ENCODE measurements at regions not wholly inside any gene's neighbourhood (a gene's known extent, or its start where the extent isn't known, plus 50 kb on each side); places are given as distances from the start of the nearest gene placed in this dataset.

DNA sequence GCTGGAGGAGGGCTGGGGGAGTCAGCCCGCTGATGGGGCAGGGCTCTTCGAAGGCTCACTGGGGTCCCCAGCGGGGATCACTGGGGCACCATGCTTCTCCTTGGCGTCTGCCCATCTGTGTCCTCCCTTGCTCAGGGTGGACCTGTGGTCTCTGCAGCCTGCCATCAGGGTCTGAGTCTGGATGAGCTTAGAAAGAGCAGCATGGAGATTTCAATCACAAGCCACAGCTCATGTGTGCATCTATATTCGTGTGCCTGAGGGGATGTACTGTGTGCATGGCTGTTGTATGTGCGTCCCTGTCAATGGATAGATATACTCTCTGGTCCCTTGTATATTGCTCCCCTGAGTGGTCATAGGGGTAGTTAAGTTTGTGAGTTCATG, 126.6 kb upstream of the SDK2 start:
- peak overlapping the region; percentile 68 for H3K27ac ChIP-seq
- no peaks in the 10 kb centered on the region for H3K36me3 ChIP-seq
- no peaks in the 10 kb centered on the region for H3K9me3 ChIP-seq (ENCODE audit: severe bottlenecking)
- DNase-seq, result no peak
- no peak overlapping the region for H3K4me3 ChIP-seq (ENCODE audit: low read depth, low read length)
- no peak for TF ChIP-seq CTCF (IDR thresholded peaks at IDR 0.05; ENCODE audit: low read depth, low read length)
- H3K27me3 ChIP-seq (ENCODE audit: insufficient read depth, low read depth, severe bottlenecking), result no peaks in the 10 kb centered on the region

- H3K27me3 ChIP-seq (ENCODE audit: insufficient read depth, low read depth, severe bottlenecking), result no peaks in the 10 kb centered on the region
- peaks cover 8% of the 10 kb centered on the region for H3K9me3 ChIP-seq (ENCODE audit: severe bottlenecking)
- no peak; the same call in 1 of the 2 replicates for TF ChIP-seq CTCF (IDR thresholded peaks at IDR 0.05; ENCODE audit: low read depth, low read length)
- DNase-seq, result peak; percentile 76
- no peaks in the 10 kb centered on the region for H3K36me3 ChIP-seq
- peak overlapping the region; percentile 63 for H3K27ac ChIP-seq
- H3K4me3 ChIP-seq (ENCODE audit: low read depth, low read length), result no peak overlapping the region
Observed at GRCh38 chr17:73772107-73772705, 128.0 kb upstream of the SDK2 start.

GRCh38 chr17:73773702-73774101, 129.5 kb upstream of the SDK2 start:
- TF ChIP-seq CTCF (IDR thresholded peaks at IDR 0.05; ENCODE audit: low read depth, low read length), result no peak
- no peaks in the 10 kb centered on the region for H3K27me3 ChIP-seq (ENCODE audit: insufficient read depth, low read depth, severe bottlenecking)
- H3K36me3 ChIP-seq, result no peaks in the 10 kb centered on the region
- peaks cover 9% of the 10 kb centered on the region for H3K9me3 ChIP-seq (ENCODE audit: severe bottlenecking)
- H3K4me3 ChIP-seq (ENCODE audit: low read depth, low read length), result no peak overlapping the region
- H3K27ac ChIP-seq, result no peak overlapping the region
- no peak for DNase-seq

- H3K27ac ChIP-seq, result no peak overlapping the region
- no peak for TF ChIP-seq CTCF (IDR thresholded peaks at IDR 0.05; ENCODE audit: low read depth, low read length)
- peaks cover 13% of the 10 kb centered on the region for H3K9me3 ChIP-seq (ENCODE audit: severe bottlenecking)
- no peaks in the 10 kb centered on the region for H3K36me3 ChIP-seq
- DNase-seq, result no peak
- H3K27me3 ChIP-seq (ENCODE audit: insufficient read depth, low read depth, severe bottlenecking), result no peaks in the 10 kb centered on the region
- 0 out of 2 replicates have a peak overlapping the region, but pooled peaks have one; percentile 3 for H3K4me3 ChIP-seq (ENCODE audit: low read depth, low read length)
Observed at GRCh38 chr17:73774852-73775251, 130.6 kb upstream of the SDK2 start.

DNA sequence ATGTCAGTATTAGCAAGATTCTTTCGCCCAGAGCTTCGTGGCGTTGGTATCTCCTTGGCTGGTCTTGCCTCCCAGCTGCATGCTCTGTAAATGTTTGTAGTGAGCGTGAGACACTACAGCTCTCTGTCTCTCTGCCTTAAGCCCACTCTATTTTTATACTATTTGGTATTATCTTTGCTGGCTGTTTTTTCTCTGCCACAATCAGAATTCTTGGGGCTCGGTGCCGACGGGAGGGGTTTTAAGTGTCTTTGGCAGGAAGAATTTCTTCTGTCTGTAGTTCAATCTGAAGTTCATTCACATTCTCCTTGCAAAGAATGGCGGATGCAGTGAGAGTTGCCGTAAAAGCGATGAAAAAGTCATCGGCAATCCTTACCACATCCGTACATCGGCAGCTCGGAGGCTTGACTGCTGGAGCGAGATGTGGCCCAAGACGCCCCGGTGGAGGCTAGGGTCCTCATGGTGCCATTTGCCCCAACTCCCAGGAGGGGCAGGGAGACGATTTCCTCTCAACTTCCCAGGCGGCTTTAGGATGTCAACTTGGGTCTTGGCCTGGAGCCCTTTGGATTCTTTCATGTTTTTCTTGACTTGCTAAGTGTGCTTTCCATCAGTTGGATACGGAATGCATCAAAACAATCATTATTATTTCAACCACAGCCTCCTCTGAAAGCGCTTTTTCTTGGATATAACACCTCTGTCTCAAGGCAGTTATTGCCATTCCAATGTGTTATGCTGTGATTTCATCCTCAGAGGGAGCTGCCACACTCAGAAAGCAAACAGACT, 132.3 kb upstream of the SDK2 start:
- no peak overlapping the region for H3K4me3 ChIP-seq (ENCODE audit: low read depth, low read length)
- H3K9me3 ChIP-seq (ENCODE audit: severe bottlenecking), result peaks cover 13% of the 10 kb centered on the region
- no peak for DNase-seq
- H3K27ac ChIP-seq, result no peak overlapping the region
- no peak for TF ChIP-seq CTCF (IDR thresholded peaks at IDR 0.05; ENCODE audit: low read depth, low read length)
- no peaks in the 10 kb centered on the region for H3K36me3 ChIP-seq
- H3K27me3 ChIP-seq (ENCODE audit: insufficient read depth, low read depth, severe bottlenecking), result no peaks in the 10 kb centered on the region
